Activated CD4-positive, alpha-beta T cell treated with anti-CD3 and anti-CD28 coated beads, Interleukin-2, Interleukin-4, amounts not matched to agents 100 ng/mL and 50 ng/mL, durations not matched to agents 16 hours and 8 hours (primary cell): ENCODE measurements at regions not wholly inside any gene's neighbourhood (a gene's known extent, or its start where the extent isn't known, plus 50 kb on each side); places are given as distances from the start of the nearest gene placed in this dataset.
"Not testable (repeated sequence)": the region's sequence is repeated elsewhere in the genome, so short reads cannot be mapped to it uniquely, and the experiment has no call there.

Experiments used
- DNase-seq: peaks from one replicate; pipeline ENCODE4 v3.0.0-alpha.2; 2020; ENCODE audit warnings: low spot score

GRCh38 chr7:155397758-155398714, 59.9 kb upstream of the EN2 start:
- not testable (repeated sequence) for DNase-seq

GRCh38 chr7:155398944-155399343, 59.0 kb upstream of the EN2 start:
- DNase-seq = peak; percentile 21

- no peak for DNase-seq
Measured at GRCh38 chr7:155399577-155399976, 58.4 kb upstream of the EN2 start.

GRCh38 chr7:155401231-155401630, 56.7 kb upstream of the EN2 start:
- DNase-seq = no peak

GRCh38 chr7:155401884-155402283, 56.0 kb upstream of the EN2 start:
- DNase-seq = no peak

- DNase-seq = no peak
Measured at GRCh38 chr7:155402941-155403340, 55.0 kb upstream of the EN2 start.

- no peak for DNase-seq
Measured at GRCh38 chr7:155404976-155405375, 53.0 kb upstream of the EN2 start.

GRCh38 chr7:155405399-155406318, 52.3 kb upstream of the EN2 start:
- no peak for DNase-seq

GRCh38 chr7:155407799-155408198, 50.1 kb upstream of the EN2 start:
- no peak for DNase-seq
